NCI-H524 treated with DMSO at 0.1 percent for 48 hours (cell line): ENCODE measurements at regions not wholly inside any gene's neighbourhood (a gene's known extent, or its start where the extent isn't known, plus 50 kb on each side); places are given as distances from the start of the nearest gene placed in this dataset.
"Not testable (repeated sequence)": the region's sequence is repeated elsewhere in the genome, so short reads cannot be mapped to it uniquely, and the experiment has no call there.

Experiments
- DNase-seq: peaks from one replicate; lab custom pipeline; 2025; lab: John Stamatoyannopoulos, UW

DNA sequence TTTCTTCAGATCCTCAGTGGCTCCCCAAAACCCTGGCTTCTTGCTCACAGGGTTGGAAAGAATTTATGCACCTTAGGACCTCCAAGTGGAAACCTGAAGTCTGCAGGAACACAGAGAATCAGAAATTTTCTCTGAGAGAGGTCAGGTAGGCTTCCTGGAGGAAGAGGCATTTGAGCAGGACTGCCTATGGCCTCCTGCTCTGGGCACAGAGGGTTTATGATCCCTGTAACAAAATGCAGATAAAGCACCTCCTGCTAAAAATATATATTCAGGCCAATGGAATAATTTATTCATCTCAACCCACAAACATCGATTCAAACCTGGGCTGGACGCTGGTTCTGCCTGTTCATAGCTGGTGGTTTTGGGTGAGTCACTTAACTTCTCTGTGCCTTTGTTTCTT is 68.1 kb upstream of the FGF3 start:
- DNase-seq = no peak

DNA sequence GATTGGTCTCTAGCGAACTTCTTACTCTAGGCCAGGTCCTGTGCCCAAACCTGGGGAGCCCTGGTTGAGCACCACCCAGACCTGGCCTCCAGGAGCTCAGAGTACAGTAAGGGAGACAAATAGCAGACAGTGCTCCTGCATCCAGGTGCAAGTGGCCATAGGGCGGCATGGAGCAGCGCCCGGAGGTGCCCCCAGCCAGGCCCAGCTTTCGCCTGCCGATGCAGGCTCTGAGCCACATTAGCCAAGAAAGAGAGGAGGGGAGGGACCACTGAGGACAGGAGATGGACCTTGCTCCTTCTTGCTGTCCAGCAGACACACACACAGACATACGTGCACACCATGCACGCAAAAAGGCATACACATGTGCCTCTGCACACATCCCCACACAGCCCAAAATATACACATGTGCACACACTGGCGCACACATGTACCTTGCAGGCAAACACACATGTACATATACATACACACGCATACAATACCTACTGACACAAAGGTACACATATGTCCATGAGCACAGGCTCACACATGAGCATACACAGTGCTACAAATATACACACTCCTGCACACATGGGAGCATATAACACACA is 68.7 kb upstream of the FGF3 start:
- DNase-seq = no peak

DNA sequence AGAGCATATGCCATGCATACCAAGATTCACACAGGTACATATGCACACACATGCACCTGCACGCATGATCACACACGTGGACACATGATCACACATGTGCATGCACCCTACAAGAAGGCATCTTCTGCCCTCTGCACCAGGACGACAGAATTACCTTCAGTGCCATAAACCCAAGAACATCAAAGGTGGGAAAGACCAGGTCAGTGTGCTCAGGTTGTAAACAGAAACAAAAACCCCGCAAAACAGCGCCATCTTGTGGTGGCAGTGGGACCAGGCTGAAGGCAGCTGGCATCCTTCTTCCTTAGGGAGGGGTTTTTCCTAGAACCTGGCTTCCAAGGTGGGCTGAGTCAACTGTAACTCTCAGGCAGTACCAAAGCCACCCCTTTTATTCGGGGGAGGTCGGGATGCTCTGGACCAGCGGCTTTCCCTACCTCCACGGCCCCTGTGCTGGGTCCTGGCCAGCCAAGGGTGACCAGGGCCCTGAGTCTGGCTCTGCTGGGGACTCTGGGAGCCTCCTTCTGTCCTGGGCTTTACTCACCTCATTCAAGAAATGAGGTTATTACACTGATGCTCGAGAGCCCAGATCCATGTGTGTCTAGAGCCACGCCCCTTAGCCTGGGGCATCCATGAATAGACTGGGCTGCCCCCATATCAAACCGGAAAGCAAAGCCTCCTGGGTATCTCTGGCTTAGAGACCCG is 69.4 kb upstream of the FGF3 start:
- no peak for DNase-seq

DNA sequence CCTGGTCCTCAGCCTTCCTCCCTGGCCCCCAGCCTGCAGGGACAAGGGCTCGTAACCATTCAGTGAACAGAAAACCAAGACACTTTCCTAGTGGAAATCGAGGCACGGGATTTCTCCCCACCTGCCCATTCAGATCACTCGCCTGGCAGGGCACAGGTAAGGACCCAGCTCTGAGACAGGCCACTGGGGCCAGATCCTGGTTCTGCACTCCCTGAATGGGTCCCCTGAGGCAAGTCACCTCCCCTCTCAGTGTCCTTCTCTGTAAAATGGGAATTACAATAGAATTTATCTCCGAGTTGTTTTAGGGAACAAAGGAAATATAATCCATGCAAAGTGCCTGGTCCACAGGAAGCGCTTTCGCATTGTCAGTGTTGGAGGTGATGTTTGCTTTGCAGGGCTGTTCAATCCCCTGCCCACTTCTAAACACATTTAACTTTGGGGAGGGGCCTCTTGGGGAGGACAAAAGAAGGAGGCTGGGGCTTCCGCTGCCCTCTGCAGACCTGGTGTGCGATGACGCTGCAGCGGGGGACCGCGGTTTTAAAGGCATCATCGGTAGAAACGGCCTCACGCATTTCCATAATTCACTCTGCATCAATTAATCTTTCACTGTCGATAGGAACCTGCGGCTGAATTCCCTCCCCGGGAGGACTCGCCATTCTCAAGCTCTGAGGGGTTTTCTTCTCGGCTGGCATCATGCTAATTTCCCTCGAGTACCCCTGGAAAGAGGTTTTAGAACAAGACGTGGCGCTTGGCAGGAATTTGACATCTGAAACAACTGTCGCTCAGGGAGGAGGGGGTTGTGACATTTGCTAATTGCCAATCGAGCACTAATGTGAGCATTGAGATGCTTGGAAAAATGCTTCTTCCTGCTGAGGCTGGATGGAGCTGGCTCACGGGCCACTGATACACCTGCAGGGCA is 70.4 kb upstream of the FGF3 start:
- no peak for DNase-seq

DNA sequence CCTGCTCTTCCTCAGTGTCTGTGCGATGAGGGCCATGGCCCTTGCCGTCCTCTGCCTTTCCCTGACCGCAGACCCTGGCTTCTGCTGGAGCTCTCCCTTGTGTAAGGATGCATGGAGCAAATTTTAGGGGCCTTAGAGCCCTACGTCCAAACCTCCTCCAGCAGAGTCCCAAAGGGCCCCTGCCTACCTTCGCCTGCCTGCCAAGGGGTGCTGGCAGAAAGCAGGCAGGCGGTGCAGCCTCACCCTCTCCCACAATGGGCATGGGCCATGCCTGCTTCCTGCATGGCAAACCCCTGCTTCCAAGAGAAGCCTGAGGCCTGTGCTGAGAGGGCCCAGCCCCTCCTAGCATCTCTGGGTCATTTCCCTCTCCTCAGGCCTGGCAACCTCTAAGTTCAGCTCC is 71.3 kb upstream of the FGF3 start:
- no peak for DNase-seq

DNA sequence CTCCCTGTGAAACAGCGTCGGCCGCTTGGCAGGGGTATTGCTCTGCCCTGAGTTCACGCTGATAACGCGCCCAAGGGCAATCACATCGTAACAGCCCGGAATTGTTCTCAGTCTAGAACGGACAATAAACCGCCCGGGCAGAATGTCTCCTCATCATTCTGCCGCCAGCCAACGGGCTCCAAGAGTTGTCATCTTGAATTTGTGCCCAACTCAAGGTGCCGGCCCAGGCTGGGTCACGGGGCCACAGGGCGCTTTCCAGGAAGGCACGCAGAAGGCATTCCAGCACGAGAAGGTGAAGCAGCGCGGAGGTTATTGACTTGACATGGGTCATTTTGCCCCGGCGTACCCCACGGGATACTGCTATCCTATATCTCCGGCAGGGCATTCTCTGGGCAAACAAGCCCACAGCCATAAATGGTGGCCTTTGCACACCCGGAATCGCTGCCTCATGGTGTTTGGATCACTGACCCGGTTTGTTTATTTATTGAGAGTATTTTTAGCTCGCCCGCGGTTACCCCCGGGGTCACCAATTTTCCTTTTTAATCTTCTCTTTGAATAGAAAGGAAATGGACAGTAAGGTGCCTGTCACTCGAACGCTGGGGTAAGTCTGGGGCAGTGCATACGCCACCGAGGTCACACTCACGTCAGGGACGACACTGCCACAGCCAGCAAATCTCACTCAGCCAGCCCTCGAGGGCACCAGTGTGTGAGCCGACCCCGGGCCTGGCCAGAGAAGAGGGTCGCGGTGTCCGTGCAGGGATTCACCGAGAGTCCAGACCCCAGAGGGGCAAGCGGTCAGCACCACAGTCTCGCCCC is 72.4 kb upstream of the FGF3 start:
- no peak for DNase-seq

DNA sequence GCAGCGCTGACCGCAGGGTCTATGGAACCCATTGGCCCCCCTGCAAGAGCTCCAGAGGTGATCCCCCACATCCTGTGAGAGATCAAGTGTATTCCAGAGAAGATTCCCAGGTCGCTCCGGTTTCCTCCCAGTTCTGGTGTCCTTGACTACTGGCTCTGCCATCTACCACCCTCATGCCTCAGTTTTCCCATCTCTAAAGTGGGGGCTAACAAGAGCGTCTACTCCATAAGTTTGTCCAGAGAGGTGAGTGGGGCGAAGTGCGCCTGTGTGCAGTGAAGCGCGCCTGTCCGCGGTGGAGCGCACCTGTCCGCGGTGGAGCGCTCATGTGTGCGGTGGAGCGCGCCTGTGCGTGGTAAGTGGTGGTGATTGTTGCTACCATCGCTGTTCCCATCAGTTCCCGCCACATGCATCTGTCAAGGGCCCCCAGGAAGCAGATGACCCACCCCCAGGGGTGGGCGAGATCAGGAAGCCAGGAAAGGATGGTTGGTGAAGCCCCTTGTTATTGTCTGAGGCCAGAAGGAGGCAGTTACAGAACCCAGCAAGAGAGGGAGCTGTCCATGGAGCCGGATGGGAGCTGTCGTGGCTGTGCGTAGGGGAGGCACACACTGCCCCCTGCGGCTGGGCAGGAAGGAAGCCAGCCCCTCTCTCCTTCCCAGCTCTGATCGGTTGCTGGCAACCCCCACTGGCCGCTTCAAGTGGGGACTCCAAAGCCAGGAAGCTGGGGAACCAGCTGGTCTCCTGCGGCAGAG is 73.2 kb upstream of the FGF3 start:
- DNase-seq = peak; percentile 35

DNA sequence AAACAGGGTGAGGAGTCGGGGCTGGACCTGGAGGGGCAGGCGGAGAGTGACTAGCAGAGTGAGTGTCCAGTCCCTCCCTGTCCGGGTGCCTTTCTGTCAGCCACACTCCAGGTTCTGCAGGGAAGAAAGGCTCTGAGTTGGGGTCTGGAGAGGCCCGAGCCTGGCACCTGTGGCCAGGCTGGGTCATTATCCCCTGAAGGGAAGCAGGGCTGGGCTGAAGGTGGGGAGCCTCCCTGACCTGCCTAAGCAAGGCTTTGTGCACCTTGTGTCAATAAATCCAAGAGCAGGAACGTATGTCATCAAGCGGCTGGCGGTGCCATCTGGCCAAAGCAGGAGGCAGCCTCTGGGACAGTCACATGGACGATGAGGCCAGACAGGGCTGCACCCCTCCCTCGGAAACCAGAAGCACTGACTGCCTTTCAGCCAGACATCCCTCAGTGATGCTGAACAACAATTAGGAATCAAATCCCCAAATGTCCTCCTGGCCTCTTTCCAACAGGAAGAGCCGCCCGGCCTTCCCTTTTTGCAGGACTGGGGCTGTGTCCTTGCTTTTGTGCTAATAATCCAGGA is 73.9 kb upstream of the FGF3 start:
- peak; percentile 85 for DNase-seq

DNA sequence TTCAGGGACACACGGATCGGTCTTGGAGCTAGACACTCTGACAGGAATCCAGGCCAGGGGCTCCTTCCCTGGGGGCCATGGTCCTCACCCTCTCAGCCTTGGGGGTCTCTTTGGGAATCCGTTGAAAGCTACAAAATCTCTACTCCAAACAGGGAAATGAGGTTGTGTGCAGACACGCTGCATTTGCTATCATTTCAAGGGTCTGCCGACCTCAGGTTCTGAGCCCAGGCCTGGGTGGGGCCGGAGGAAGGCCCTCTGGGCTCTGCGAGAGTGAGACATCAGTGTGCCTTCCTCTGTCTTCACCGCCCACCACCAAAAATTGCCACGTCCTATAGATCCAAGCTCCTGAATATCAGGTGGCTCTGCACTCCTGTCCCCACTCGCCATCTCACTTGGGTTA is 74.4 kb upstream of the FGF3 start:
- no peak for DNase-seq

DNA sequence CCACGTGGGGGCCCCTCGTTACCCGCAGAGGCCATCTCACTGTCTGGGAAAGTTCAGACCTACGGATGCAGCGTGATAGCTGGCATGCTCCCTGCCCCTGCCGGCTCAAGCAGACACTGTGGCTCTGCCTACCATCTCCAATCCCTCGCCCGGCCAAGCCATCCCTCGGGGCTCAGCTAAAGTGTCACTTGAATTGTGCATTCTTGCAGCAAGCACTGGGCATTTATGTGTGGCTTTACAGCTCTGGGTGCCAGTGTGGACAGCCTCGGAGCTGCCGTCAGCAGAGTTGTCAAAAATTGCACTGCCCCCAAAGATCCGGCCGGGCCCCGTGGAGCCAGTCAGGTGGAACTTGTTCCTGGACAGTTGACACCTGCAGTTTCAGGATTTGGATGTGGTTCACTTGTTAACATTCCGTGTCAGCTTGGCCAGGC is 75.0 kb upstream of the FGF3 start:
- no peak for DNase-seq

DNA sequence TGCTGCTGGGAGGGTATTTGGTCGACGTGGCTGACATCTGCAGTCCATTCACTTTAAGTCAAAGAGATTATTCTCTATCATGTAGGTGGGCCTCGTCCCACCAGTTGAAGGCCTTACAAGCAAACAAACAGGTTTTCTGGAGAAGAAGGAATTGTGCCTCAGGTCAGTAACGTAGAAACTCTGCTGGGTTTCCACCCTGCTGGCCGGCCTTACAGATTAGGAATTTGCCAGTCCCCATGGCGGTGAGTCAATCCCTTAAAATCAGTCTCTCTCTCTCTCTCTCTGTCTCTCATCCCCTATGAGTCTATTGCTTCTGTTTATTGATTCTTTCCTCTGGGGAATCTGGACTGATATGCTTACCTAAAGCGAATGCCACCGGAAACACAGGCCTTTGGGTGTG is 75.4 kb upstream of the FGF3 start:
- no peak for DNase-seq

DNA sequence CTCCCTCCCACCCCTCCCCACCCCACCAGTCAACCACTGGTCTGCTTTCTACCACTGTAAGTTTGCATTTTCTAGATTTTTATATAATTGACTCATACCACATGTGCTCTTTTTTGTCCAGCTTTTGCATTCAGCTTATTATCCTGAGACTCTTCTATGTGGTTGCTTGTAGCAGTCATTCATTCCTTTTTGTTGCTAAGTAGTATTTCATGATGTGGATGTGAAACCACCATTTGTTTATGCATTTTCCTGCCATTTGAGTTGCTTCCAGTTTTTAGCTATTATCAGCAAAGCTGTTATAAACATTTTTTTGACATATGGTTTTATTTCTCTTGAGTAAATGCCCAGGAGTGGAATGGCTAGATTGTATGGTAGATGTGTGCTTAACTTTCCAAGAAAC is 77.0 kb upstream of the FGF3 start:
- DNase-seq = no peak

DNA sequence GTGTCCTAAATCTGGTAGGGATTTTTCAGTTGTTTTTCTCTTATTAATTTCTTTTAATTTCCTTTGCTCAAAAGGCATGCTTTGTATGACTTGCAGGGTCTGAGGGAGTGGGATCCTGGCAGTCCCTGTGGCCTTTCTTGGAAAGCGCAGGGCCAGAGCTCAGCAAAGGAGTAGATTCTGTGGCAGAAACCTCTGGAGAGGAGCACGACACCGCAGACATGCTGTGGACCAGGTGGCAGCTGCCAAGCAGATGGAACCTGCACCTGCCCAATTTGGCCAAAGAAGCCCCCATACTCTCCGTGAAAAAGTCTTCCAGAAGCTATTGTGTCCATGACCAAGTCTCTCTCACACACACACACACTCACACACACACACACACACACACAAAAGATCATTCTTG is 78.9 kb upstream of the FGF3 start:
- no peak for DNase-seq

DNA sequence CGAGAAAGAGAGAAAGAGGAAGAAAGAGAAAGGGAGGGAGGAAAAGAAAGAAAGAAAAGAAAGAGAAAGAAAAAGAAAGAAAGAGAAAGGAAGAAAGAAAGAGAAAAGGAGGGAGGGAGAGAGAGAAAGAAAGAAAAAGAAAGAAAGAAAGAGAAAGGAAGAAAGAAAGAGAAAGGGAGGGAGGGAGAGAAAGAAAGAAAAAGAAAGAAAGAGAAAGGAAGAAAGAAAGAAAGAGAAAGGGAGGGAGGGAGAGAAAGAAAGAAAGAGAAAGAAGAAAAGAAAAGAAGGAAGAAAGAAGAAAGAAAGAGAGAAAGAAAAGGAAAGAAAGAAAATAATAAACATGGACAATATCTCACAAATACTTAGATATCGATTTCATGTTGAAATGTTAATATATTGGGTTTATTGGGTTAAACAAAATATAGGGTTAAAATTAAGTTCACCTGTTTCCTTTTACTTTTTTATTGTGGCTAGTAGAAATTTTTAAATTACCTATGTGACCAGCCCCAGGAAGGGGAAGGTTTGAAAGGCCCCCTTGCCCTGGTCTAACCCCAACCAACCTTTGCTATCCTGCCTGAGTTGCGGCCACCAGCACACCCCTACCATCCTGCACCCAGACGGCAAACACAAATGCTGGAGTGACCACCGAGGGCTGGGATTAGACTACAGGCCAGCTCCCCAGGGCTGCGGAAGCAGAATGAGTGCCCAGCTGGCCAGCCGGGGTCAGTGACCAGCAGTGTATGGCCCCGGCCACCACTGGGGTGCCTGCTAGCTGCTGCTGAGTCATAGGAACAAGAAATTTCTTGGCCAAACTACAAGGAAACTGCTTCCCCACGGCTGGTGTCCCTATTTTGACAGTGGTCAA is 81.0 kb upstream of the FGF3 start:
- DNase-seq = no peak

DNA sequence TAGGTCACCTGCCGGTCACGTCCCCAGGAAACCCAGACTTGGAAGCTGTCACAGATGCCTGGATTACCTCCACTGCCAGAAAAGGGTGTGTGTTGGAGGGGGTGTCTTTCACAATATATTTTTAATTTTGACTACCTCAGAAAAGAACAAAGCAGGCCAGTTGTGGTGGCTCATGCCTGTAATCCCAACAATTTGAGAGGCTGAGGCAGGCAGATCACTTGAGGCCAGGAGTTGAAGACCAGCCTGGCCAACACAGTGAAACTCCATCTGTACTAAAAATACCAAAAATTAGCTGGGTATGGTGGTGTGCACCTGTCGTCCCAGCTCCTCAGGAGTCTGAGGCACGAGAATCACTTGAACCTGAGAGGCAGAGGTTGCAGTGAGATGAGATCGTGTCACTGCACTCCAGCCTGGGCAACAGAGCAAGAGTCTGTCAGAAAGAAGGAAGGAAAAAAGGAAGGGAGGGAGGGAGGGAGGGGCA is 81.6 kb upstream of the FGF3 start:
- DNase-seq = not testable (repeated sequence)

DNA sequence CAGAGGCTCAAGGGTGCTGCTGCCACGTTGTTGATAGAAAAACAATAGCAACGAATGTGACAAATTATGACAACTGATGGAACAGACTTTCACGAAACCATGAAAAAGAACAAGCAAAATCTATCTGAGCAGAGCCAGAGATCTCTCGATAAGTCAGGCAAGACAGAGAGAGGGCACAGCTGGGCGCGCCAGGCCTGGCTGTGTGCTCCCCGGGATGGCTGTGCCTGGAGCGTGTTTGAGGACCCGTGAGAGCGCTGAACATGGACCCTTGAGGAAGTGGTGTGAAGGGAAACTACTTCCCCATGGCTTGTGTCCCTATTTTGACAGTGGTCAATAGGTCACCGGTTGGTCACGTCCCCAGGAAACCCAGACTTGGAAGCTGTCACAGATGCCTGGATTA is 83.1 kb upstream of the FGF3 start:
- DNase-seq = no peak

DNA sequence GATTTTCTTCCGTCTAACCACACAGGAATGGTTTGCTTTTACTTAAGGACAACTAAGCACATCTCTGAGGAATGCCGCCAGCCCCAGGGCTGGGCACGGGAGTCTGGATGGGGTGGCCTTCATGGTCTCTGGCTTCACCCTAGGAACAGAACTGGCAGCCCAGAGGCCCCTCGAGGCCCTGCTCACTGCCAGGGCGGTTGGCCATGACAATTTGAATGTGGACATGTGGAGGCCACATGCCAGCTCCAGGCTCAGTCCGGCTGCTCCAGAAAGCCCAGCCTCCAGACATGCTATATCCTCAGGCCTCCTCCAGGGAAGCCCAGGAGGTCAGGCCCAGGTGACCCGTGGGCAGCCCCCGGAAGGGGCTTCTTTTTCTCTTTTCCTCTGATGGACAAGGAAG is 84.0 kb upstream of the FGF3 start:
- DNase-seq = no peak

DNA sequence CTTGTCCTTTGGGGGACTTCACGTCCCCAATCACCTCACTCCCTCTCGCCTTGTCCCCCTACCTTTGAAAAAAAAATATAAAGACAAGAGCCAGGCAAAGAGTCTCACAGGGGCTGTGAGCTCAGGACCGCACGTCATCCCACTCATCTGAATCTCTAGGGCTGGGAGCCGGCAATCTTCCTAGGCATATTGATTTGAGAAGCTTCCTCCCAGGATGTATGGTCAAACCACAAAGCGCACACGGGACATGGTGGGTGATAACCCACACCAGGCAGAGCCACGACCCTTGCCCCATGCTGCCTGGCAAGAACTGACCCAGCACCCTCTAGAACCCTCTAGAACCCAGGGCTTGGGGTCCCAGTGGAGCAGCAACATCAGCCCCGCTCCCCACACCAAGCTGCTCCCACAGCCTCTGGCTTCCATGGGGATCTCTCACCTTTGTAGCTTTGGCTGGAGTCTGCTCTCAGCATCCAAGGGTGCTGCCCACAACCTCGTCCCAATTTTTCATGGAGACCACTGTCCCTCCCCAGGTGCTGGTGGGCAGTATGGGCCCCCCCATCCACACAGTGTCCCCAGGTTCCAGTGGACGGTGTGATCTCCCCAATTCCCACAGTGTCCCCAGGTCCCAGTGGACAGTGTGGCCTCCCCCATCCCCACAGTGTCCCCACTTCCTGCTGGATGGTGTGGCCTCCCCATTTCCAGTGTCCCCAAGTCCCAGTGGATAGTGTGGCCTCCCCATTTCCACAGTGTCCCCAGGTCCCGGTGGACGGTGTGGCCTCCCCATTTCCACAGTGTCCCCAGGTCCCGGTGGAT is 85.2 kb upstream of the FGF3 start:
- DNase-seq = no peak

DNA sequence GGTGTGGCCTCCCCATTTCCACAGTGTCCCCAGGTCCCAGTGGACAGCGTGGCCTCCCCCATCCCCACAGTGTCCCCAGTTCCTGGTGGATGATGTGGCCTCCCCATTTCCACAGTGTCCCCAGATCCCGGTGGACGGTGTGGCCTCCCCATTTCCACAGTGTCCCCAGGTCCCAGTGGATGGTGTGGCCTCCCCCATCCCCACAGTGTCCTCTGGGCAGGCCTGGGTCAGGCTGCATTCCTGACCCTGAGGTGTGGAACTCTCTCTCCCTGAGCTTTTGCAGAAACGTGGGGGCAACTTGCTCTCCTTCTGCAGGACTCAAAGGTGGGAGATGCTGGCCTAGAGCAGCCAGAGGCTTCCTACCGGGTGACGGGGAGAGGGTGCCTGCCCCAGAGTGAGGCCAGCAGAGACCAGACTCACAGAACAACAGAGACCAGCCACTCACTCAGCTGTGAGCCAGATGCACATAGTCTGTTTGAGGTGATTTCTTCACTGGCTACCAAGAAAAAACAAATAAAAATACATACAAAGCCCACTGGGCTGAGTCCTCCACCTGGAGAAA is 85.8 kb upstream of the FGF3 start:
- DNase-seq = no peak
